HepG2 (cell line): ENCODE measurements at regions not wholly inside any gene's neighbourhood (a gene's known extent, or its start where the extent isn't known, plus 50 kb on each side); places are given as distances from the start of the nearest gene placed in this dataset.

ENCODE experiments used
- ATAC-seq: fragments of 200-7000 bp; cut with Tn5 transposase; 3 replicates; pipeline ENCODE4 v1.9.1; 2020; ENCODE audit warnings: mild to moderate bottlenecking, moderate library complexity
- BruUV-seq: library from RNA; stranded (reverse); fragments of 400-500 nt; replicated peaks from 2 replicates; lab custom pipeline; 2021; lab: Mats Ljungman, UMichigan
- CTCF ChIA-PET: fragments of 300-600 bp; formaldehyde crosslinking; extraction: SDS; loops from one replicate; lab custom pipeline; 2021; ENCODE audit warnings: low total read pairs, inconsistent platforms, low intra/inter-chr PET ratio; lab: Yijun Ruan, JAX
- POLR2A ChIA-PET: fragments of 350-600 bp; sonication (Branson Sonifier 250); formaldehyde crosslinking; loops from one replicate; lab custom pipeline; 2020; ENCODE audit warnings: antibody characterized with exemption, inconsistent platforms; lab: Yijun Ruan, JAX
- DNase-seq: peaks from one replicate; pipeline ENCODE4 v3.0.0-alpha.2; 2015; ENCODE audit warnings: low spot score
- FAIRE-seq: peaks from 3 replicates; lab custom pipeline; 2011; peaks lifted over from hg19 to GRCh38; lab: Jason Lieb, UNC
- H2AFZ ChIP-seq: one replicate; pipeline ENCODE4 v1.6.1; 2011; ENCODE audit warnings: low read length, inconsistent platforms
- H3K27ac ChIP-seq: fragments of 300-600 bp; 3 replicates; pipeline ENCODE4 v1.8.0; 2011; ENCODE audit warnings: mixed run types, mild to moderate bottlenecking, mixed read lengths, low read length, inconsistent platforms; ENCODE audit not compliant: insufficient read depth; ENCODE audit errors: extremely low read length
- H3K27me3 ChIP-seq, 2 experiments: fragments of 200-600 bp in 1 of 2; 2 replicates in 1 of 2; 3 replicates in 1 of 2; pipeline versions ENCODE4 v1.6.0 to v1.8.0; 2011; ENCODE audit warnings: low read length in 2 of 2, mild to moderate bottlenecking in 2 of 2, moderate library complexity in 2 of 2, inconsistent platforms in 1 of 2; ENCODE audit not compliant: insufficient read depth in 2 of 2, control insufficient read depth in 1 of 2
- H3K36me3 ChIP-seq, 2 experiments: fragments of 200-600 bp in 1 of 2; replicated peaks in 1 of 2; 2 replicates in 1 of 2; 3 replicates in 1 of 2; pipeline versions ENCODE4 v1.5.1 to v1.8.0; 2011; ENCODE audit warnings: low read length in 2 of 2, inconsistent platforms in 1 of 2; ENCODE audit not compliant: insufficient read depth in 2 of 2, control insufficient read depth in 1 of 2
- H3K4me1 ChIP-seq: 2 replicates; pipeline ENCODE4 v1.5.1; 2012; ENCODE audit warnings: low read length, inconsistent platforms; ENCODE audit not compliant: insufficient read depth
- H3K4me2 ChIP-seq: 2 replicates; pipeline ENCODE4 v1.6.0; 2011; ENCODE audit warnings: low read depth, low read length, inconsistent platforms
- H3K4me3 ChIP-seq, 3 experiments: fragments of 200-600 bp in 1 of 3; sonication (generic), shearing (Covaris generic) in 1 of 3; replicated peaks in 1 of 3; 2 replicates each; pipeline ENCODE4 v1.5.1; 2011 to 2016; ENCODE audit warnings: low read length in 3 of 3, inconsistent platforms in 2 of 3, low read depth in 2 of 3, mild to moderate bottlenecking in 2 of 3, control low read depth in 1 of 3, mixed read lengths in 1 of 3; ENCODE audit not compliant: insufficient read depth in 1 of 3
- H3K79me2 ChIP-seq: one replicate; pipeline ENCODE4 v1.6.1; 2011; ENCODE audit warnings: low read length, inconsistent platforms; ENCODE audit not compliant: insufficient read depth
- H3K9ac ChIP-seq: 2 replicates; pipeline ENCODE4 v1.6.0; 2011; ENCODE audit warnings: mild to moderate bottlenecking, low read depth, low read length, inconsistent platforms; ENCODE audit not compliant: insufficient read depth
- H3K9me3 ChIP-seq: 2 replicates; pipeline ENCODE4 v1.5.1; 2012; ENCODE audit warnings: mild to moderate bottlenecking, low read length
- H4K20me1 ChIP-seq: 2 replicates; pipeline ENCODE4 v1.6.0; 2011; ENCODE audit warnings: inconsistent platforms, mild to moderate bottlenecking, low read length, moderate library complexity; ENCODE audit not compliant: insufficient read depth
- HOXA9 ChIP-seq: sonication (generic); formaldehyde crosslinking; IDR thresholded peaks from 2 replicates; pipeline ENCODE4 v1.8.1; 2022; ENCODE audit warnings: missing genetic modification reagents, mild to moderate bottlenecking, moderate library complexity, borderline replicate concordance
- LCORL ChIP-seq, 2 experiments: fragments of 450-650 bp in 1 of 2; sonication (generic) in 1 of 2; formaldehyde crosslinking in 1 of 2; IDR thresholded peaks; 2 replicates each; pipeline versions ENCODE4 v1.5.0 to v1.6.1; 2017 to 2020; ENCODE audit warnings: antibody characterized with exemption in 1 of 2, missing genetic modification reagents in 1 of 2
- PBX3 ChIP-seq: sonication (generic); formaldehyde crosslinking; IDR thresholded peaks from 2 replicates; pipeline ENCODE4 v1.8.1; 2023; ENCODE audit warnings: missing genetic modification reagents, inconsistent platforms, borderline replicate concordance
- USF2 ChIP-seq, 2 experiments: sonication (generic) in 1 of 2; formaldehyde crosslinking in 1 of 2; IDR thresholded peaks; 2 replicates each; pipeline versions ENCODE4 v1.5.1 to v1.6.1; 2011 to 2020; ENCODE audit warnings: borderline replicate concordance in 1 of 2, low read depth in 1 of 2, low read length in 1 of 2, mild to moderate bottlenecking in 1 of 2, missing genetic modification reagents in 1 of 2, moderate library complexity in 1 of 2
- ZKSCAN5 ChIP-seq: sonication (generic); formaldehyde crosslinking; IDR thresholded peaks from 2 replicates; pipeline ENCODE4 v1.5.1; 2020; ENCODE audit warnings: mild to moderate bottlenecking, missing genetic modification reagents
- WGBS: methylation state at CpG from one replicate; pipeline ENCODE4 v1.1.6; 2017; ENCODE audit warnings: low lambda C conversion rate; 5-methylcytosine and 5-hydroxymethylcytosine counted together
- in situ Hi-C: cut with HindIII; loops from 2 replicates; pipeline ENCODE4 v1.10.0; 2017; ENCODE audit warnings: low pct_unique_long_range_greater_than_20kb; ENCODE audit not compliant: extremely low pct_ligation_motif_present
- intact Hi-C: fragments of 100-400 bp; cut with micrococcal nuclease; formaldehyde crosslinking; loops from one replicate; pipeline ENCODE4 v1.10.0; 2022; ENCODE audit not compliant: unreplicated experiment
- TF ChIP-seq, protein P1 (sequence below): sonication (generic); formaldehyde crosslinking; IDR thresholded peaks from 2 replicates; pipeline ENCODE4 v1.5.0; 2020; ENCODE audit warnings: mild to moderate bottlenecking, missing genetic modification reagents

GRCh38 chr19:30095171-30095570, 153.1 kb downstream of the URI1 start:
- in situ Hi-C loops, result no loop called here
- FAIRE-seq, result no peak
- Histone ChIP-seq H3K4me2 (no peak overlapping the region), H3K4me1 (no peaks in the 10 kb centered on the region), H3K9me3 (no peaks in the 10 kb centered on the region), H2AFZ (no peak overlapping the region), H3K9ac (no peak overlapping the region), H3K27me3 (peaks cover 0 to 6% of the 10 kb centered on the region in 2 experiments; a peak in 3 of 5 replicates), H3K36me3 (no peaks in the 10 kb centered on the region), H3K4me3 (no peak overlapping the region), H3K79me2 (no peaks in the 10 kb centered on the region), H3K27ac (no peak overlapping the region), H4K20me1 (no peaks in the 10 kb centered on the region)
- DNase-seq, result no peak
- ChIA-PET POLR2A (no interaction called here), CTCF (no interaction called here)
- BruUV-seq, result no TSS peak
- WGBS, result 10% methylated on average over 2 of the region's 3 CpGs
- no peak for ATAC-seq
- intact Hi-C loops, result no loop called here
- TF ChIP-seq ZKSCAN5 (no peak), PBX3 (CRISPR knock-in tag) (no peak), LCORL (IDR thresholded peaks at IDR 0.05) (no peak), LCORL (CRISPR knock-in tag; IDR thresholded peaks at IDR 0.05) (no peak), USF2 (IDR thresholded peaks at IDR 0.05; ENCODE audit: low read depth, low read length) (no peak), USF2 (CRISPR knock-in tag; IDR thresholded peaks at IDR 0.05; ENCODE audit: borderline replicate concordance) (no peak), HOXA9 (CRISPR knock-in tag) (no peak)
- TF ChIP-seq, protein P1, sequence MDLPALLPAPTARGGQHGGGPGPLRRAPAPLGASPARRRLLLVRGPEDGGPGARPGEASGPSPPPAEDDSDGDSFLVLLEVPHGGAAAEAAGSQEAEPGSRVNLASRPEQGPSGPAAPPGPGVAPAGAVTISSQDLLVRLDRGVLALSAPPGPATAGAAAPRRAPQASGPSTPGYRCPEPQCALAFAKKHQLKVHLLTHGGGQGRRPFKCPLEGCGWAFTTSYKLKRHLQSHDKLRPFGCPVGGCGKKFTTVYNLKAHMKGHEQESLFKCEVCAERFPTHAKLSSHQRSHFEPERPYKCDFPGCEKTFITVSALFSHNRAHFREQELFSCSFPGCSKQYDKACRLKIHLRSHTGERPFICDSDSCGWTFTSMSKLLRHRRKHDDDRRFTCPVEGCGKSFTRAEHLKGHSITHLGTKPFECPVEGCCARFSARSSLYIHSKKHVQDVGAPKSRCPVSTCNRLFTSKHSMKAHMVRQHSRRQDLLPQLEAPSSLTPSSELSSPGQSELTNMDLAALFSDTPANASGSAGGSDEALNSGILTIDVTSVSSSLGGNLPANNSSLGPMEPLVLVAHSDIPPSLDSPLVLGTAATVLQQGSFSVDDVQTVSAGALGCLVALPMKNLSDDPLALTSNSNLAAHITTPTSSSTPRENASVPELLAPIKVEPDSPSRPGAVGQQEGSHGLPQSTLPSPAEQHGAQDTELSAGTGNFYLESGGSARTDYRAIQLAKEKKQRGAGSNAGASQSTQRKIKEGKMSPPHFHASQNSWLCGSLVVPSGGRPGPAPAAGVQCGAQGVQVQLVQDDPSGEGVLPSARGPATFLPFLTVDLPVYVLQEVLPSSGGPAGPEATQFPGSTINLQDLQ (CRISPR knock-in tag), result no peak
